Ascending aorta (tissue), 2 donors: ENCODE measurements at regions not wholly inside any gene's neighbourhood (a gene's known extent, or its start where the extent isn't known, plus 50 kb on each side); places are given as distances from the start of the nearest gene placed in this dataset.

ENCODE experiments used
- DNase-seq, 2 donors: peaks; one replicate each; pipeline ENCODE4 v3.0.0-alpha.2; 2019; ENCODE audit warnings: low spot score in 2 of 2
- H3K27ac ChIP-seq, 2 donors: fragments of 200-600 bp; sonication (generic); one replicate each; pipeline ENCODE4 v1.5.1; 2016 to 2017; ENCODE audit warnings: mild to moderate bottlenecking in 1 of 2
- H3K27me3 ChIP-seq: fragments of 200-600 bp; sonication (generic); one replicate; pipeline ENCODE4 v1.5.1; 2017
- H3K36me3 ChIP-seq, 2 donors: fragments of 200-600 bp; sonication (generic); one replicate each; pipeline ENCODE4 v1.5.1; 2016
- H3K4me1 ChIP-seq, 2 donors: fragments of 200-600 bp; sonication (generic); one replicate each; pipeline ENCODE4 v1.5.1; 2016 to 2017; ENCODE audit warnings: mild to moderate bottlenecking in 1 of 2
- H3K4me3 ChIP-seq, 2 donors: fragments of 200-600 bp; sonication (generic); one replicate each; pipeline ENCODE4 v1.5.1; 2016 to 2017; ENCODE audit warnings: mild to moderate bottlenecking in 1 of 2
- H3K9me3 ChIP-seq, 2 donors: fragments of 200-600 bp; sonication (generic); one replicate each; pipeline ENCODE4 v1.5.1; 2016
- CTCF ChIP-seq, 3 experiments: fragments of 200-600 bp in 2 of 3; fragments of 450-650 bp in 1 of 3; sonication (generic) in 2 of 3; IDR thresholded peaks; one replicate each; pipeline ENCODE4 v1.5.1; 2016 to 2019; ENCODE audit warnings: antibody characterized with exemption in 3 of 3, mild to moderate bottlenecking in 1 of 3, moderate library complexity in 1 of 3
- intact Hi-C: fragments of 100-400 bp; cut with DNase I; formaldehyde crosslinking; loops from one replicate; pipeline ENCODE4 v1.15.1; 2023

- no peak for DNase-seq
These were observed 256.0 kb upstream of the MAF start for GRCh38 chr16:79856581-79856980.

GRCh38 chr16:79850348-79850747, 249.8 kb upstream of the MAF start:
- DNase-seq, result no peak
- Histone ChIP-seq H3K4me3 (no peak overlapping the region), H3K27me3 (no peaks in the 10 kb centered on the region), H3K27ac (no peak overlapping the region), H3K36me3 (no peaks in the 10 kb centered on the region), H3K9me3 (peaks cover 0 to under 1% of the 10 kb centered on the region in 2 donors), H3K4me1 (no peaks in the 10 kb centered on the region)
- intact Hi-C loops, result no loop called here
- TF ChIP-seq CTCF (IDR thresholded peaks at IDR 0.05), result no peak

More at GRCh38 chr16:79856581-79856980, 256.0 kb upstream of the MAF start:
- intact Hi-C loops, result no loop called here
- H3K27me3 ChIP-seq, result no peaks in the 10 kb centered on the region
- H3K36me3 ChIP-seq, result no peaks in the 10 kb centered on the region
- H3K27ac ChIP-seq, result no peak overlapping the region
- H3K9me3 ChIP-seq, result peaks cover 5 to 12% of the 10 kb centered on the region in 2 donors
- no peak for TF ChIP-seq CTCF (IDR thresholded peaks at IDR 0.05)
- H3K4me3 ChIP-seq, result no peak overlapping the region
- H3K4me1 ChIP-seq, result no peaks in the 10 kb centered on the region

- TF ChIP-seq CTCF (IDR thresholded peaks at IDR 0.05), result no peak
- no peak for DNase-seq
These were observed 248.6 kb upstream of the MAF start for GRCh38 chr16:79849119-79849518.

GRCh38 chr16:79848719-79849118, 248.2 kb upstream of the MAF start:
- H3K4me1 ChIP-seq, result no peaks in the 10 kb centered on the region
- H3K27me3 ChIP-seq, result no peaks in the 10 kb centered on the region
- H3K36me3 ChIP-seq, result no peaks in the 10 kb centered on the region
- no peak overlapping the region for H3K27ac ChIP-seq
- H3K4me3 ChIP-seq, result no peak overlapping the region
- no peaks in the 10 kb centered on the region for H3K9me3 ChIP-seq
- no peak for DNase-seq
- no peak for TF ChIP-seq CTCF (IDR thresholded peaks at IDR 0.05)
- intact Hi-C loops, result no loop called here

More at GRCh38 chr16:79849119-79849518, 248.6 kb upstream of the MAF start:
- H3K36me3 ChIP-seq, result no peaks in the 10 kb centered on the region
- intact Hi-C loops, result no loop called here
- no peak overlapping the region for H3K27ac ChIP-seq
- H3K27me3 ChIP-seq, result no peaks in the 10 kb centered on the region
- no peak overlapping the region for H3K4me3 ChIP-seq
- no peaks in the 10 kb centered on the region for H3K4me1 ChIP-seq
- no peaks in the 10 kb centered on the region for H3K9me3 ChIP-seq

- H3K27me3 ChIP-seq, result no peaks in the 10 kb centered on the region
- H3K27ac ChIP-seq, result no peak overlapping the region
- no peaks in the 10 kb centered on the region for H3K4me1 ChIP-seq
- no peak overlapping the region for H3K4me3 ChIP-seq
- DNase-seq, result no peak
- no peaks in the 10 kb centered on the region for H3K36me3 ChIP-seq
- no peaks in the 10 kb centered on the region for H3K9me3 ChIP-seq
- intact Hi-C loops, result no loop called here
- no peak for TF ChIP-seq CTCF (IDR thresholded peaks at IDR 0.05)
These were observed 247.0 kb upstream of the MAF start for GRCh38 chr16:79847569-79847968.

- intact Hi-C loops, result no loop called here
- Histone ChIP-seq H3K4me1 (no peaks in the 10 kb centered on the region), H3K9me3 (no peaks in the 10 kb centered on the region), H3K27me3 (no peaks in the 10 kb centered on the region), H3K4me3 (no peak overlapping the region), H3K27ac (no peak overlapping the region), H3K36me3 (no peaks in the 10 kb centered on the region)
- TF ChIP-seq CTCF (IDR thresholded peaks at IDR 0.05), result no peak
- no peak for DNase-seq
These were observed 246.6 kb upstream of the MAF start for GRCh38 chr16:79847101-79847500.
